ENCODE measurements at regions not wholly inside any gene's neighbourhood (a gene's known extent, or its start where the extent isn't known, plus 50 kb on each side); places are given as distances from the start of the nearest gene placed in this dataset.
"Not testable (repeated sequence)": the region's sequence is repeated elsewhere in the genome, so short reads cannot be mapped to it uniquely, and the experiment has no call there.

GRCh38 chr16:60206516-60206915 lies 1472.4 kb upstream of the GOT2 start:
- DNase-seq: no peak

GRCh38 chr16:60204181-60204580 lies 1470.1 kb upstream of the GOT2 start:
- no peak for DNase-seq

GRCh38 chr16:60203525-60204124 lies 1469.5 kb upstream of the GOT2 start:
- no peak for DNase-seq

- not testable (repeated sequence) for DNase-seq
Observed at GRCh38 chr16:60200729-60201128, 1466.6 kb upstream of the GOT2 start.

GRCh38 chr16:60200161-60200560 lies 1466.0 kb upstream of the GOT2 start:
- no peak for DNase-seq

GRCh38 chr16:60199150-60199549 lies 1465.0 kb upstream of the GOT2 start:
- DNase-seq: no peak

- DNase-seq: no peak
Observed at GRCh38 chr16:60181536-60181935, 1447.4 kb upstream of the GOT2 start.

- DNase-seq: no peak
Observed at GRCh38 chr16:60180609-60181008, 1446.5 kb upstream of the GOT2 start.

- no peak for DNase-seq
Observed at GRCh38 chr16:60170196-60170595, 1436.1 kb upstream of the GOT2 start.

- DNase-seq: no peak
Observed at GRCh38 chr16:60166111-60166510, 1432.0 kb upstream of the GOT2 start.

GRCh38 chr16:60151987-60152386 lies 1417.9 kb upstream of the GOT2 start:
- no peak for DNase-seq

- DNase-seq: no peak
Observed at GRCh38 chr16:60150907-60151306, 1416.8 kb upstream of the GOT2 start.

GRCh38 chr16:60143348-60143705 lies 1409.2 kb upstream of the GOT2 start:
- no peak for DNase-seq

- DNase-seq: no peak
Observed at GRCh38 chr16:60142619-60143347, 1408.7 kb upstream of the GOT2 start.

GRCh38 chr16:60137891-60138290 lies 1403.8 kb upstream of the GOT2 start:
- DNase-seq: no peak

GRCh38 chr16:60127196-60127595 lies 1393.1 kb upstream of the GOT2 start:
- DNase-seq: no peak

GRCh38 chr16:60126115-60126514 lies 1392.0 kb upstream of the GOT2 start:
- DNase-seq: not testable (repeated sequence)

- no peak for DNase-seq
Observed at GRCh38 chr16:60123392-60124023, 1389.4 kb upstream of the GOT2 start.

- no peak for DNase-seq
Observed at GRCh38 chr16:60120586-60120985, 1386.5 kb upstream of the GOT2 start.

GRCh38 chr16:60110531-60110930 lies 1376.4 kb upstream of the GOT2 start:
- no peak for DNase-seq

- DNase-seq: no peak
Observed at GRCh38 chr16:60107871-60108270, 1373.8 kb upstream of the GOT2 start.

- no peak for DNase-seq
Observed at GRCh38 chr16:60107437-60107836, 1373.3 kb upstream of the GOT2 start.

GRCh38 chr16:60100371-60100770 lies 1366.3 kb upstream of the GOT2 start:
- no peak for DNase-seq

GRCh38 chr16:60091529-60091928 lies 1357.4 kb upstream of the GOT2 start:
- DNase-seq: no peak
